SHP77 (cell line): ENCODE measurements at regions not wholly inside any gene's neighbourhood (a gene's known extent, or its start where the extent isn't known, plus 50 kb on each side); places are given as distances from the start of the nearest gene placed in this dataset.
"Not testable (repeated sequence)": the region's sequence is repeated elsewhere in the genome, so short reads cannot be mapped to it uniquely, and the experiment has no call there.

ENCODE experiments used
- DNase-seq, 2 experiments: peaks; one replicate each; lab custom pipeline; 2025; lab: John Stamatoyannopoulos, UW

GRCh38 chr5:96097488-96097887 is 135.8 kb upstream of the ELL2 start:
- DNase-seq: not testable (repeated sequence)

GRCh38 chr5:96096724-96097123 is 135.1 kb upstream of the ELL2 start:
- DNase-seq: no peak

GRCh38 chr5:96094904-96095303 is 133.3 kb upstream of the ELL2 start:
- no peak for DNase-seq

DNA sequence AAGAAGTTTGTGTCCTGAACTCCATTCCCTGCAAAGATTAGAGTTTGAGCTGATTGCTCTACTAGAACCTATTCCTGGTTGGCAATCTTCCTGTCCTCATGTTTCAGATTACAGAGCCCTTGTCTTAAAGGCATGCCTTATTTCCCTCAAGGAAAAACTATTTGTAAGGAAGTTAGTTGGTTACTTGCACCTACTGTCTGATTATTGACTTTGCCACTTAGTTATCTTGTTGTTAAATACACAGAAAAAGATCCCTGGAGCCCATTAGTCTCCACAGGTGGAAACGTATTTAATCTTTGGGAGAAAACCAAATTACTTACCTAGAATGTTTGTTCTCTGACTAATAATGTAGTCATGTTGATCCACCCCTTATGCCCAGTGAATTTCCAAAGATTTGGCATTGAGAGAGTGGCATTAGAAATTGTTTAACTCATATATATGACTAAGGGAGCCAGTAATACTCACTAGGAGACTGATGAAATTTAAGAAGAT is 132.3 kb upstream of the ELL2 start:
- DNase-seq: no peak

DNA sequence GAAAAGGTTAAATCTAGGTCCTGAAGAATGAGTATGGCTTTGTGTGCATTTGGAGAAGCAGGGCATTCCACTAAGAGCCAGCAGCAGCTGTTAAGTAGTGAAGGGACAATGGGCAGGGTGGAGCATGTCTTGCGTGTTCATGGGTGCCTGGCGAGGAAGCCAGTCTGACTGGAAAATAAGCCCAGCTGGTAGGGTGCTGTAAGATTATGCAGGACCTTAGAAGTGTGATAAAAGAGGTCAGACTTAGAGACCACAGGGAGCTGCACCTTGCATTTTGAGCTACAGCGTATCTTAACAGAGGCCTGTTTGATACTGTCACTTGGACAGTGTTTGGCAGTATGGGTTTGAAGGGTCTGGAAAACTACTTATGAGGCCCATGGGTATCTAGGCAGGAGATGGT is 131.7 kb upstream of the ELL2 start:
- no peak for DNase-seq

GRCh38 chr5:96091874-96092273 is 130.2 kb upstream of the ELL2 start:
- no peak for DNase-seq

- DNase-seq: no peak
These were observed 128.6 kb upstream of the ELL2 start for GRCh38 chr5:96090215-96090614.

DNA sequence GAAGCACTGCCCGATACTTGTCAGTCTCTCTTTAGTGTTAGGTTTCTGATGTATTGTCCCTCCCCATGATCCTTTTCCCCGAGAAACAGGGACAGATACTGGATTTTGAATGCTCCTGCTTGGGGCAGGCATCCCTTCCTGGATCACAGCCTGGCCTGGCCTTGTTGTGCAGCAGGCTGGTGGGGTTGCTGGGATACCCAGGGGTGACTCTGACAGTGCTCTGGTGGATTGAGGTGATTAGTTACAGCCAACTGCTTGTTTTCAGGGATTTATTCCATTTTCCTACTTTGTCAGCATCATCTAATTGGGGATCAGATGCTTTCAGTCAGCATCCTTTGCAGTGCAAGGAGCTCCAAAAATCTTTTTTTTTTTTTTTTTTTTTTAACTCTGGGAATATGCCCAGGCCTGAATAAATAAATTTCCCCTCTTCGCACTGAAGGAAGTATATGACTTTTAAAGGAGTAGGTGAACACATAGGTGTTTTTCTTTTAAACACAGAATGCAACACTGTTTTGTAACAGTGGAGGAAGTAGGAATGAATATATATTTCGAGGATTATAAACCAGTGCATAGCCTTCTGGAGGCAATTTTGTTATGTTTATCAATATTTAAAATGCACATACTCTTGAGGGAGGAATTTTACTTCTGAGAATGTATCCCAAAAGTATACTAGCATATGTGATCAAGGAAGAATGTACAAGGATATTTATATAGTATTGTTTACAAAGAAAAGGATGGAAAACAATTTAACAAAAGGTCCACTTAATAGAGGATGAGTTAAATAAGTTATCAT is 127.3 kb upstream of the ELL2 start:
- peak in 1 of 2 experiments; percentile 19 for DNase-seq

- DNase-seq: peak; percentile 28 to 53
These were observed 126.3 kb upstream of the ELL2 start for GRCh38 chr5:96087939-96088338.

DNA sequence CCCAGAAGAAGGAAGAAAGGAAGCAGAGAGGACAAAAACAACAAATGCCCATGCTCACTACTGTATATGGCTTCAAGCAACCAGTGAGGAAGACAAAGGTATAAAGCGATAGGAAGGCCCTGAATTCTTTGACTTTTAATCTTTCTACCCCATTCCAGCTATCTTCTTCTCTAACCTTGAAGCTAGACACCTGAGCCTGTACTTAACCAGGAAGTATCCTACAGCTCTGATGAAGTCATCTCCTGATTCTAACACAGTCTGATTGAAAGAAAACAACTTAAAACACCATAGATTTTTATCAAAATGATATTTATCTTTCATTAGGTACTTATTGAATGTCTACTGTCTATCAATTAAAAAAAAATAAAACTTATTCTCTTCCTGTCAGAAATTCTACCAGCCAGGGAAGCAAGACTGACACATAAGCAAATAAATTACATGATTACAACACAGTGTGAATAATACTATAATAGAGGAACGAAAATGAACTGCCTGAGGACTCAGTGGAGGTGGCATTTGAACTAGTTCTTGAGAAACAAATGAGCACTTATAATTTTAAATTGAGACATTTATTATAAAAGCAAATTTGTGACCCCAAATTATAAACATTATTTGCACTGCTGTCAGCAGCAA is 123.3 kb upstream of the ELL2 start:
- no peak for DNase-seq

DNA sequence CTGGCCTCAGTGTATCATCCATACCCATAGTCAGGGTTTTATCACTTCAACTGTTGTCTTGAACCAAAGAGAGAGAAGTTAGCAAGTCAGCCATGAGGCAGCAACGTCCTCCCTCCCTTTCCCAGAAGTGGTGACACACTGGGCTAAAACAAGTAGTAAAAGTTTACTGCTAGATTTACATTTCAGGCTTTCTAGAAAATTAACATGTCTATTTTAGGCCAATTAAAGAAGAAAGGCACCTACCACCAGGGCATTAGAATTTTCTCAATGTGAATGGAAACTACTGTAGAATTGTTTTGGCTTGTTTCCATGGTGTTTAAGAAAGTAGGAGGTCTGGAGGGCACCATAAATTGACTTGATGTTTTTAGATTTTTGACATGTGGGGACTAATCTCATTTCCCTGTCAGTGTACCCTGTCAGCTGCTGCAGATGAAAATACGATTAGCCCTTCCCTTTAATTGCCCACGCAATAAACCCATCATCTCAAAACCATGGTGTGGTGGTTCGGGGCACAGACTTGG is 121.8 kb upstream of the ELL2 start:
- no peak for DNase-seq

- DNase-seq: no peak
These were observed 119.7 kb upstream of the ELL2 start for GRCh38 chr5:96081276-96081858.

DNA sequence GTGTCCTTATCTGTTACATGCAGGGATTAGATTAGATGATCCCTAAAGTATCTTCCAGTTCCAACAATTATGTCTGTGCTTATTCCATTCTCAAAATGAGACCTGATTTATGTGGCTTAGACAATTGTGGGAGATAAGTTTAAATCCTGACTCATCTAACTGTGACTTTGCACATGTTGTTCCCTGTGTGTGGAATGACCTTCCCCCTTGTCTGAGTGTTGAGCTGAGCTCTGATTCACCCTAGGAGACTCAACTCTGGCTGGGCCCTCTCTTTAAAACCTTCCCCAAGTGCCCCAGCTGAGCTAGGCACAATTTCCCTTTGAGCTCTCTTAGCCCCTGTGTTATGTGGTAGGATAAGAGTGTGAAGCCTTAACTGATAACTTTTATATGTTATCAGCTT is 118.9 kb upstream of the ELL2 start:
- DNase-seq: no peak

- DNase-seq: no peak
These were observed 118.3 kb upstream of the ELL2 start for GRCh38 chr5:96079962-96080361.

DNA sequence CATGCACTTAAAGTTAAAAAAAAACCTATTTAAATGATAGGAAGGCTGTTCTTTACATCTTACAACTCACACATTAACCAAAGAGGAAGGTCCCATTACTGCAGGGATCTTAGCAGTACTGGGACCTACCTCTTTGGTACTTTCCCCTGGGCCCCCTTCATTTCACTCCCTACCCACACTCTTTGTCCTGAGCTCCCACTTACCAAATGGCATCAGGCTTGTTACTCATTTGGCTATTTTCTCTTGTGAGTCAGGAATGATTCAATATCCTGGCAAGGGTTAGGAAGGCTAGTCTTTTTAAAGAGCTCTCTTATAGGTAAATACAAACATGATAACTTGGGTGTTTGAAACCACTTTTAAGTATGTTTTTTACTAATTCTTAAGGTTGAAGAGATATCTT is 117.4 kb upstream of the ELL2 start:
- DNase-seq: no peak

DNA sequence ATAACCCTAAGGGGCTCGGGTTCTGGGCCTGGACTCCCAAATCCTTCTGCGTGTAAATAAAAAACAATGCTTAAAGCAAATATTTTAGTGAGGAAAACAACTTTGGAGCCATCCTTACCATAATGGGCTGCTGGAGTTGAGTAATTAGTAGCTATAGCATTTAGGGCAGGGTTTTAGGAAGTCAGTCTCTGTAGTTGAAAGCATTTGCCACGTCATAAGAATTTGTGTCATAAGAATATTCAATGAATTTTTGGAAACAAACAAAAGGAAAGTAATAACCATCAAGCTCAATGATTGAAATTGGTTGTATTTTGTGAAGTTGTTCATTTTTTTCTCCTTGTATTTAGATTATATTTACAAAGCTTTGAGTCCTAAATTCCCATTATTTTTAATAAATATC is 114.8 kb upstream of the ELL2 start:
- no peak for DNase-seq

DNA sequence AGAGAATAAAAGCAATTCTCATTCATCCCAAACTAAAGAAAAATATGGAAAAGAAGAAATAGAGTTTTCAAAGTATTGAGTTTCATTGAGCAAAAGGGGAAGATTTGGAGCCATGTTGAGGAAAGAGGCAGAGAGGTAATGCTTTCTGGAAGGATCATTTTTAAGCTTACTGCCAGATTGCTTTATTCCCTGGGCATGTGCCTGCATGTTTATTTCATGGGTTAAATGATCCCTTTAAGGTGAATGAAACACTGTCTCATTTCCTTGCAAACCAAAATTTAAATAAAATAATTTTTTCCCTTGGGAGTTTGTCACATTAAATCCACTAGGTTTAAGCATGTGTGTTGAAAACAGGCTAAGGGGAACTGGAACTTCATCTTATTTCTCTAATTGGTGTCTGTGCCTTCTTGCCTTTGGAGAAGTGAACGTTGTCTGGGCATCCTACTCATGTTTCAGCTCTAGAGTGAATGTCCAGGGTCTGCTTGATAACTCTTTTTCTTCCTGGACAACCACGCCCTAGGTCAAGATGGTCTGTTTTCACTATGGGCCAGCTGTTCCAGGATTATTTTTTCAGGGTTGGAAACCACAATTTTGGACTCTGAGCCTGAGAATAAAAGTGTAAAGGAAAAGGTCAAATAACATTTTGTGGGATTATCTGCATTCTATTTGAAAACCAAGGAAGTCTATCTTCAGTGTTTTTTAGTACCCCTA is 114.1 kb upstream of the ELL2 start:
- no peak for DNase-seq

GRCh38 chr5:96074870-96075269 is 113.2 kb upstream of the ELL2 start:
- no peak for DNase-seq

DNA sequence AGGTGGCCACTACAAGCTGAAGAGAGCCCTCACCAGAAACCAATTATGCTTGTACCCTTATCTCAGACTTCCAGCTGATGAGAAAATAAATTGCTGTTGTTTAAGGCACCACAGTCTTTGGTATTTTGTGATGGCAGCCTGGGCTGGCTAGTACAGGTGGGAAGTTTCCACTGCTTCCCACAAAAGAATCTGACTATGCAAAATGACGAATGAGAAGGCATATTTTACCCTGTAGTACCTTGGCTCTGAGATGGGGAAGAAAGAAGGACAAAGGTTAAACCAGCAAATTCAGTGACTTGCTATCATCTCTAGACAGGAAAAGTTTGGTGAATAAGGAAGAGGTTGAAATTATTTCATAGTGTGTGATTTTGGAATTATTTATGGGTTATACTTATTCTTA is 112.8 kb upstream of the ELL2 start:
- no peak for DNase-seq

GRCh38 chr5:96072791-96073165 is 111.1 kb upstream of the ELL2 start:
- DNase-seq: no peak

DNA sequence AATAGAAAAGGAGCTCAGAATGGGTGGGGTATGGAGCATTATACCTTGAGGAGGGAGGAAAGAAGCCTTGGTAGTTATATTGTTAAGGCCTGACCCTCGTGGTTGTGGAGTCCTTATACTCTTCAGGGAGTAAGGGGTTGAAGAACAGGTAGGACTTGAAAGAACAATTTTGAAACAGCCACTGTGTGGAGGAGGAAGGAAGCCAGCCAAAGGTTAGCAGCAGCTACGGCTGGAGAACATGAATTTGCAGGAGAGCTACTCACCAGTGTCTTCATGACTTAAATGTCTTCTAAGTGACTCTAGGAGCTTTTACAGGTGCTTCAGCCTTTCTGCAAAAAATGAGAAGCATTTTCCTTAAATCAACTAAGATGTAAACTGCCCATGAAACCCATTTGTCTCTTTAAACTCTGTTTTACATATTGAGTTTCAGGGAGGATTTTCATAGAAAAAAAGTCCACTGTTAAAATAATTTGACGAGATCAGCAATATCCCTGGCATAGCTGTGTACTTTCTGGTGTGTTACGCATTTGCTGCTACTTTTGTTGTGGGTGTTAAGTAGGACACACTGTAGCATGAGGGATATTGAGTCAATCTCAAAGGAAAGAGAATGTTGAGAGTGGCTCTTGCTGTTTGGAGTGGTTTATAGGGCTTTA is 110.6 kb upstream of the ELL2 start:
- no peak for DNase-seq
